PC-3 (cell line): ENCODE measurements at regions not wholly inside any gene's neighbourhood (a gene's known extent, or its start where the extent isn't known, plus 50 kb on each side); places are given as distances from the start of the nearest gene placed in this dataset.

Experiments
- CTCF ChIP-seq: fragments of 300-600 bp; sonication (generic); conservative IDR thresholded peaks from 2 replicates; pipeline ENCODE4 v1.5.1; 2017; ENCODE audit warnings: antibody characterized with exemption, low read depth, mild to moderate bottlenecking, low read length
- EZH2 ChIP-seq: fragments of 300-600 bp; sonication (generic); IDR thresholded peaks from one replicate; pipeline ENCODE4 v1.6.1; 2017; ENCODE audit warnings: antibody characterized with exemption, mild to moderate bottlenecking, low read length; ENCODE audit not compliant: unreplicated experiment
- EZH2phosphoT487 ChIP-seq: fragments of 300-600 bp; sonication (generic); IDR thresholded peaks from 2 replicates; pipeline ENCODE4 v1.6.1; 2018; ENCODE audit warnings: mild to moderate bottlenecking, antibody characterized with exemption, low read length, borderline replicate concordance

GRCh38 chr13:110989331-110989730 lies 74.5 kb upstream of the ANKRD10 start:
- TF ChIP-seq EZH2 (no peak), CTCF (no peak), EZH2phosphoT487 (no peak)
